Medulla oblongata (tissue), 1 donor: ENCODE measurements at regions not wholly inside any gene's neighbourhood (a gene's known extent, or its start where the extent isn't known, plus 50 kb on each side); places are given as distances from the start of the nearest gene placed in this dataset.
A peak's percentile ranks its signal among the peaks of the same experiment; 100 is the strongest.

Source experiments
- DNase-seq: peaks from one replicate; pipeline ENCODE4 v3.0.0-alpha.2; 2015; ENCODE audit errors: extremely low spot score

- DNase-seq, result no peak
These were observed 360.0 kb upstream of the DCN start for GRCh38 chr12:91542666-91543065.

- no peak for DNase-seq
These were observed 359.4 kb upstream of the DCN start for GRCh38 chr12:91542067-91542466.

GRCh38 chr12:91538418-91538817, 355.8 kb upstream of the DCN start:
- no peak for DNase-seq

- DNase-seq, result no peak
These were observed 350.7 kb upstream of the DCN start for GRCh38 chr12:91533366-91533765.

GRCh38 chr12:91529829-91530228, 347.2 kb upstream of the DCN start:
- no peak for DNase-seq

GRCh38 chr12:91523831-91524230, 341.2 kb upstream of the DCN start:
- no peak for DNase-seq

GRCh38 chr12:91516695-91517047, 334.1 kb upstream of the DCN start:
- no peak for DNase-seq

GRCh38 chr12:91515944-91516694, 333.5 kb upstream of the DCN start:
- no peak for DNase-seq

GRCh38 chr12:91513313-91513712, 330.7 kb upstream of the DCN start:
- no peak for DNase-seq

GRCh38 chr12:91511795-91512420, 329.3 kb upstream of the DCN start:
- peak; percentile 6 for DNase-seq

GRCh38 chr12:91507754-91508153, 325.1 kb upstream of the DCN start:
- peak; percentile 6 for DNase-seq

GRCh38 chr12:91506452-91506851, 323.8 kb upstream of the DCN start:
- DNase-seq, result no peak

GRCh38 chr12:91505006-91505405, 322.4 kb upstream of the DCN start:
- no peak for DNase-seq

- DNase-seq, result no peak
These were observed 319.6 kb upstream of the DCN start for GRCh38 chr12:91502208-91502607.

GRCh38 chr12:91496337-91496736, 313.7 kb upstream of the DCN start:
- no peak for DNase-seq

GRCh38 chr12:91493308-91493707, 310.7 kb upstream of the DCN start:
- DNase-seq, result no peak

- DNase-seq, result no peak
These were observed 310.0 kb upstream of the DCN start for GRCh38 chr12:91492648-91493047.

GRCh38 chr12:91490667-91491311, 308.2 kb upstream of the DCN start:
- DNase-seq, result no peak

GRCh38 chr12:91483471-91483985, 300.9 kb upstream of the DCN start:
- DNase-seq, result no peak

- no peak for DNase-seq
These were observed 299.6 kb upstream of the DCN start for GRCh38 chr12:91482231-91482630.

GRCh38 chr12:91478500-91478899, 295.9 kb upstream of the DCN start:
- no peak for DNase-seq

- no peak for DNase-seq
These were observed 285.1 kb upstream of the DCN start for GRCh38 chr12:91467686-91468085.

GRCh38 chr12:91461061-91461460, 278.4 kb upstream of the DCN start:
- DNase-seq, result no peak
